GM21576 (cell line): ENCODE measurements at regions not wholly inside any gene's neighbourhood (a gene's known extent, or its start where the extent isn't known, plus 50 kb on each side); places are given as distances from the start of the nearest gene placed in this dataset.

ENCODE experiments used
- ATAC-seq: cut with Tn5 transposase; IDR thresholded peaks from one replicate; pipeline ENCODE4 v1.9.1; 2021; ENCODE audit warnings: mild to moderate bottlenecking, moderate library complexity; ENCODE audit not compliant: unreplicated experiment

- no peak for ATAC-seq
Observed at GRCh38 chr17:79261355-79262072, 186.9 kb downstream of the ENGASE start.

GRCh38 chr17:79258843-79259242 is 184.2 kb downstream of the ENGASE start:
- ATAC-seq, result no peak

GRCh38 chr17:79258041-79258440 is 183.4 kb downstream of the ENGASE start:
- no peak for ATAC-seq

GRCh38 chr17:79255926-79256585 is 181.4 kb downstream of the ENGASE start:
- no peak for ATAC-seq

- ATAC-seq, result no peak
Observed at GRCh38 chr17:79255456-79255855, 180.8 kb downstream of the ENGASE start.

GRCh38 chr17:79255046-79255445 is 180.4 kb downstream of the ENGASE start:
- no peak for ATAC-seq

- no peak for ATAC-seq
Observed at GRCh38 chr17:79252886-79253285, 178.3 kb downstream of the ENGASE start.

GRCh38 chr17:79251824-79252223 is 177.2 kb downstream of the ENGASE start:
- no peak for ATAC-seq

GRCh38 chr17:79249929-79250521 is 175.4 kb downstream of the ENGASE start:
- no peak for ATAC-seq

GRCh38 chr17:79248843-79249493 is 174.3 kb downstream of the ENGASE start:
- no peak for ATAC-seq

GRCh38 chr17:79246225-79247190 is 171.9 kb downstream of the ENGASE start:
- ATAC-seq, result no peak

- ATAC-seq, result no peak
Observed at GRCh38 chr17:79244665-79245064, 170.0 kb downstream of the ENGASE start.

GRCh38 chr17:79243996-79244395 is 169.4 kb downstream of the ENGASE start:
- no peak for ATAC-seq

GRCh38 chr17:79243603-79243990 is 169.0 kb downstream of the ENGASE start:
- ATAC-seq, result no peak

GRCh38 chr17:79242873-79243602 is 168.4 kb downstream of the ENGASE start:
- ATAC-seq, result no peak

GRCh38 chr17:79242393-79242792 is 167.8 kb downstream of the ENGASE start:
- ATAC-seq, result no peak

GRCh38 chr17:79241616-79242015 is 167.0 kb downstream of the ENGASE start:
- no peak for ATAC-seq

GRCh38 chr17:79239205-79239604 is 164.6 kb downstream of the ENGASE start:
- ATAC-seq, result no peak

- ATAC-seq, result no peak
Observed at GRCh38 chr17:79237448-79238053, 162.9 kb downstream of the ENGASE start.
